ENCODE measurements at regions not wholly inside any gene's neighbourhood (a gene's known extent, or its start where the extent isn't known, plus 50 kb on each side); places are given as distances from the start of the nearest gene placed in this dataset.

- H3K9me3 ChIP-seq (ENCODE audit: control insufficient read depth, low read length) = no peaks in the 10 kb centered on the region
- no peak overlapping the region for H2AFZ ChIP-seq
- H3K4me1 ChIP-seq = no peaks in the 10 kb centered on the region
- H3K4me2 ChIP-seq (ENCODE audit: low read length) = no peak overlapping the region
- H3K27me3 ChIP-seq (ENCODE audit: control insufficient read depth, insufficient read depth, low read length) = no peaks in the 10 kb centered on the region
- H3K79me2 ChIP-seq = no peaks in the 10 kb centered on the region
- no peak for TF ChIP-seq CTCF (IDR thresholded peaks at IDR 0.05)
- no peak overlapping the region for H3K9ac ChIP-seq
- no peaks in the 10 kb centered on the region for H3K36me3 ChIP-seq (ENCODE audit: control insufficient read depth, insufficient read depth, low read length)
- no peak overlapping the region for H3K4me3 ChIP-seq (ENCODE audit: low read depth, low read length)
- H3K27ac ChIP-seq = no peak overlapping the region
Observed at GRCh38 chr3:8210882-8211341, 290.7 kb upstream of the LMCD1 start.

DNA sequence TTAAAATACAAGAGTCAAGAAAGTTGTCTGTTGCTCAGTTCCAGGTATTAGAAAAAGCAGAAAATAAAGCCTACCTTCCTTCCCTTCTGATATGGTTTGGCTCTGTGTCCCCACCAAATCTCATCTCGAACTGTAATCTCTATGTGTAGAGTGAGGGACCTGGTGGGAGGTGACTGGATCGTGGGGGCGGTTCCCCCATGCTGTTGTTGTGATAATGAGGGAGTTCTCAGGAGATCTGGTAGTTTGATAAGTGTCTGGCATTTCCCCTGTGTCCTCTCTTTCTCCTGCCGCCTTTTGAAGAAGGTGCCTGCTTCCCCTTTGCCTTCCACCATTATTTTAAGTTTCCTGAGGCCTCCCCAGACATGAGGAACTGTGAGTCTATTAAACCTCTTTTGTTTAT lies 288.8 kb upstream of the LMCD1 start:
- Histone ChIP-seq H3K4me3 (ENCODE audit: low read depth, low read length) (no peak overlapping the region), H3K79me2 (no peaks in the 10 kb centered on the region), H2AFZ (no peak overlapping the region), H3K27ac (no peak overlapping the region), H3K27me3 (ENCODE audit: control insufficient read depth, insufficient read depth, low read length) (no peaks in the 10 kb centered on the region), H3K9me3 (ENCODE audit: control insufficient read depth, low read length) (no peaks in the 10 kb centered on the region), H3K36me3 (ENCODE audit: control insufficient read depth, insufficient read depth, low read length) (no peaks in the 10 kb centered on the region), H3K9ac (no peak overlapping the region), H3K4me1 (no peaks in the 10 kb centered on the region), H3K4me2 (ENCODE audit: low read length) (no peak overlapping the region)
- TF ChIP-seq CTCF (IDR thresholded peaks at IDR 0.05) = no peak

DNA sequence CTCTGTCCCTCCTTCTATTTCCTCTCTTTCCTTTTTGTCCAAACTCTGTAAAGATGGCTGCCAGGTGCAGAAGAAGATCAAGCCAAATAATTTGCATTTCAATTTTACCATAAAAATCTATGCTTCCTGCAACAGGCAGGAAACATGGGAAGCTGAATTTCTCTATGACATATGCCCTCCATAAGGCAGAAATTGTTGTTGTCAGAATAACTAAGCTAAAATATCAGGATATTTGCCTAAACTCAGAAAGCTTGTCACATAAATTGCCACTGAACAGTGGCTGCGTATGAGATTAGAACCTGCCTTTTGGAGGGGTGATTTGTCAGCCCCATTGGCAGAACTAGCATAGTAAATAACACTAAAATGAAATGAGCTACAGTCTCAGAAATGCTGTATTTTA lies 288.3 kb upstream of the LMCD1 start:
- Histone ChIP-seq H3K9ac (no peak overlapping the region), H3K27me3 (ENCODE audit: control insufficient read depth, insufficient read depth, low read length) (no peaks in the 10 kb centered on the region), H2AFZ (no peak overlapping the region), H3K4me1 (no peaks in the 10 kb centered on the region), H3K79me2 (no peaks in the 10 kb centered on the region), H3K4me2 (ENCODE audit: low read length) (no peak overlapping the region), H3K36me3 (ENCODE audit: control insufficient read depth, insufficient read depth, low read length) (no peaks in the 10 kb centered on the region), H3K27ac (no peak overlapping the region), H3K9me3 (ENCODE audit: control insufficient read depth, low read length) (no peaks in the 10 kb centered on the region), H3K4me3 (ENCODE audit: low read depth, low read length) (no peak overlapping the region)
- TF ChIP-seq CTCF (IDR thresholded peaks at IDR 0.05) = no peak

DNA sequence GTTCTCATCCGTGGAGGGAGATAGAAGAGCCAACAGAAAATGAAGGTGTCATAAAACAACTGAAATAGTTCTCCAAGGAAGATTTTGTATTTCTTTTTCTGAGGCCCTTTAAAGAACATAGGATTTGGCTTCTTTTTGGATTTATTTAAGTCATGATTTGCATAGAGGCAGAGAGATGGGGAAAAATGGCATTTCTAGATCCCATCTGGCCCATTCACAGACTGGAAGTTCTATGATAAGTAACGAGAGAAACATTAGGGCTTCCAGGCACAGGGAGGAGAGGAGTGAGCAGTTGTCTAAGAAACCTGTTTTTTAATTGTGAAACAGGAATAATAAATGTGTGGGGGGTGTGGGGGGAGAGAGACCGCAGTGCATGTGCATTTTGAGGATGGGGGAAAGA lies 285.8 kb upstream of the LMCD1 start:
- no peaks in the 10 kb centered on the region for H3K79me2 ChIP-seq
- no peak overlapping the region for H3K4me2 ChIP-seq (ENCODE audit: low read length)
- no peak overlapping the region for H3K9ac ChIP-seq
- no peaks in the 10 kb centered on the region for H3K9me3 ChIP-seq (ENCODE audit: control insufficient read depth, low read length)
- no peaks in the 10 kb centered on the region for H3K27me3 ChIP-seq (ENCODE audit: control insufficient read depth, insufficient read depth, low read length)
- H3K4me1 ChIP-seq = no peaks in the 10 kb centered on the region
- TF ChIP-seq CTCF (IDR thresholded peaks at IDR 0.05) = no peak
- H3K4me3 ChIP-seq (ENCODE audit: low read depth, low read length) = no peak overlapping the region
- no peak overlapping the region for H3K27ac ChIP-seq
- no peaks in the 10 kb centered on the region for H3K36me3 ChIP-seq (ENCODE audit: control insufficient read depth, insufficient read depth, low read length)
- no peak overlapping the region for H2AFZ ChIP-seq

- Histone ChIP-seq H3K27ac (no peak overlapping the region), H3K4me3 (ENCODE audit: low read depth, low read length) (no peak overlapping the region), H3K9me3 (ENCODE audit: control insufficient read depth, low read length) (no peaks in the 10 kb centered on the region), H2AFZ (no peak overlapping the region), H3K4me1 (no peaks in the 10 kb centered on the region), H3K27me3 (ENCODE audit: control insufficient read depth, insufficient read depth, low read length) (no peaks in the 10 kb centered on the region), H3K9ac (no peak overlapping the region), H3K4me2 (ENCODE audit: low read length) (no peak overlapping the region), H3K36me3 (ENCODE audit: control insufficient read depth, insufficient read depth, low read length) (no peaks in the 10 kb centered on the region), H3K79me2 (no peaks in the 10 kb centered on the region)
- TF ChIP-seq CTCF (IDR thresholded peaks at IDR 0.05) = no peak
Observed at GRCh38 chr3:8218353-8218940, 283.2 kb upstream of the LMCD1 start.
